Esophagus squamous epithelium (tissue), 5 donors: ENCODE measurements at regions not wholly inside any gene's neighbourhood (a gene's known extent, or its start where the extent isn't known, plus 50 kb on each side); places are given as distances from the start of the nearest gene placed in this dataset.
"Not testable (repeated sequence)": the region's sequence is repeated elsewhere in the genome, so short reads cannot be mapped to it uniquely, and the experiment has no call there.

ENCODE experiments used
- DNase-seq: peaks from one replicate; lab custom pipeline; 2025; lab: John Stamatoyannopoulos, UW
- H3K27ac ChIP-seq, 4 donors: fragments of 200-600 bp; sonication (generic); one replicate each; pipeline ENCODE4 v1.5.1; 2016 to 2019; ENCODE audit warnings: mild to moderate bottlenecking in 1 of 4
- H3K27me3 ChIP-seq, 4 donors: fragments of 200-600 bp; sonication (generic); 1 replicate in 3 of 4; 2 replicates in 1 of 4; pipeline versions ENCODE4 v1.5.1 to v1.6.0; 2017 to 2021; ENCODE audit warnings: antibody characterized with exemption in 1 of 4
- H3K36me3 ChIP-seq, 3 donors: fragments of 200-600 bp; sonication (generic); one replicate each; pipeline ENCODE4 v1.5.1; 2016 to 2019
- H3K4me1 ChIP-seq, 3 donors: fragments of 200-600 bp; sonication (generic); one replicate each; pipeline ENCODE4 v1.5.1; 2017 to 2019
- H3K4me3 ChIP-seq, 4 donors: fragments of 200-600 bp; sonication (generic); 1 replicate in 3 of 4; 2 replicates in 1 of 4; pipeline ENCODE4 v1.5.1; 2016 to 2019; ENCODE audit warnings: mild to moderate bottlenecking in 2 of 4, moderate library complexity in 1 of 4
- H3K9me3 ChIP-seq, 3 donors: fragments of 200-600 bp; sonication (generic); one replicate each; pipeline ENCODE4 v1.5.1; 2016 to 2019
- CTCF ChIP-seq, 6 experiments: fragments of 450-650 bp in 4 of 6; fragments of 200-600 bp in 2 of 6; sonication (generic) in 2 of 6; IDR thresholded peaks; one replicate each; pipeline ENCODE4 v1.5.1; 2016 to 2019; ENCODE audit warnings: antibody characterized with exemption in 6 of 6, mild to moderate bottlenecking in 4 of 6, moderate library complexity in 4 of 6
- POLR2A ChIP-seq, 4 donors: fragments of 450-650 bp; IDR thresholded peaks; one replicate each; pipeline ENCODE4 v1.6.1; 2017; ENCODE audit warnings: antibody characterized with exemption in 4 of 4, mild to moderate bottlenecking in 4 of 4, moderate library complexity in 3 of 4
- WGBS, 2 donors: methylation state at CpG; one replicate each; pipeline ENCODE4 v1.1.5; 2018; 5-methylcytosine and 5-hydroxymethylcytosine counted together
- intact Hi-C: fragments of 100-400 bp; cut with DNase I; formaldehyde crosslinking; loops from one replicate; pipeline ENCODE4 v1.15.0; 2022
- donor health status: DM: yes; HTN: yes; CAD: no.

GRCh38 chrX:46173159-46173558 is 372.1 kb downstream of the ZNF674 start:
- H3K4me1 ChIP-seq, result no peaks in the 10 kb centered on the region
- H3K9me3 ChIP-seq, result no peaks in the 10 kb centered on the region
- no peak overlapping the region for H3K4me3 ChIP-seq
- no peaks in the 10 kb centered on the region for H3K36me3 ChIP-seq
- no peak for TF ChIP-seq CTCF (IDR thresholded peaks at IDR 0.05)
- TF ChIP-seq POLR2A (IDR thresholded peaks at IDR 0.05), result no peak
- DNase-seq, result no peak
- intact Hi-C loops, result no loop called here
- no peaks in the 10 kb centered on the region for H3K27me3 ChIP-seq
- H3K27ac ChIP-seq, result no peak overlapping the region

GRCh38 chrX:46171457-46171856 is 373.8 kb downstream of the ZNF674 start:
- H3K9me3 ChIP-seq, H3K4me1 ChIP-seq, H3K36me3 ChIP-seq, intact Hi-C loops, H3K27ac ChIP-seq, DNase-seq, H3K27me3 ChIP-seq, H3K4me3 ChIP-seq: not testable (repeated sequence)
- WGBS, 2 donors, result 100% methylated on average over 1 of the region's 4 CpGs; no CpG with 5 or more reads in 1 of the 2 donors

- Histone ChIP-seq H3K36me3 (no peaks in the 10 kb centered on the region), H3K4me1 (peaks cover 0 to 5% (median 0%) of the 10 kb centered on the region in 3 donors), H3K27ac (no peak overlapping the region), H3K4me3 (no peak overlapping the region), H3K9me3 (no peaks in the 10 kb centered on the region), H3K27me3 (no peaks in the 10 kb centered on the region)
- intact Hi-C loops, result no loop called here
- TF ChIP-seq POLR2A (IDR thresholded peaks at IDR 0.05), result no peak
- no peak for TF ChIP-seq CTCF (IDR thresholded peaks at IDR 0.05)
- 35 to 47% methylated on average over 3 of the region's 3 CpGs for WGBS, 2 donors
- no peak for DNase-seq
These were observed 375.4 kb downstream of the ZNF674 start for GRCh38 chrX:46169808-46170207.

- TF ChIP-seq POLR2A (IDR thresholded peaks at IDR 0.05), result no peak
- no peak for TF ChIP-seq CTCF (IDR thresholded peaks at IDR 0.05)
- H3K27ac ChIP-seq, result no peak overlapping the region
- no peak for DNase-seq
- no peak overlapping the region for H3K4me3 ChIP-seq
- H3K4me1 ChIP-seq, result peaks cover 0 to 6% (median 0%) of the 10 kb centered on the region in 3 donors
- no peaks in the 10 kb centered on the region for H3K36me3 ChIP-seq
- intact Hi-C loops, result no loop called here
- no peaks in the 10 kb centered on the region for H3K27me3 ChIP-seq
- whole genome bisulfite sequencing, 2 donors, result 59 to 66% methylated on average over 2 to 3 of the region's 3 CpGs
- no peaks in the 10 kb centered on the region for H3K9me3 ChIP-seq
These were observed 377.0 kb downstream of the ZNF674 start for GRCh38 chrX:46168254-46168653.

GRCh38 chrX:46165866-46166265 is 379.4 kb downstream of the ZNF674 start:
- no peaks in the 10 kb centered on the region for H3K9me3 ChIP-seq
- WGBS, 2 donors, result 67 to 71% methylated on average over 3 of the region's 3 CpGs
- no peaks in the 10 kb centered on the region for H3K27me3 ChIP-seq
- no peak for DNase-seq
- TF ChIP-seq POLR2A (IDR thresholded peaks at IDR 0.05) (no peak), CTCF (IDR thresholded peaks at IDR 0.05) (no peak)
- peaks cover 0 to 6% (median 0%) of the 10 kb centered on the region in 3 donors for H3K4me1 ChIP-seq
- H3K36me3 ChIP-seq, result no peaks in the 10 kb centered on the region
- H3K27ac ChIP-seq, result no peak overlapping the region
- intact Hi-C loops, result no loop called here
- H3K4me3 ChIP-seq, result no peak overlapping the region

GRCh38 chrX:46165411-46165810 is 379.8 kb downstream of the ZNF674 start:
- Histone ChIP-seq H3K9me3 (no peaks in the 10 kb centered on the region), H3K36me3 (no peaks in the 10 kb centered on the region), H3K4me1 (peaks cover 0 to 6% (median 0%) of the 10 kb centered on the region in 3 donors), H3K27ac (no peak overlapping the region), H3K4me3 (no peak overlapping the region), H3K27me3 (no peaks in the 10 kb centered on the region)
- TF ChIP-seq POLR2A (IDR thresholded peaks at IDR 0.05), result no peak
- TF ChIP-seq CTCF (IDR thresholded peaks at IDR 0.05), result no peak
- 38 to 49% methylated on average over 2 of the region's 2 CpGs for whole genome bisulfite sequencing, 2 donors
- no peak for DNase-seq
- intact Hi-C loops, result no loop called here
